HEK293 (cell line): ENCODE measurements at regions not wholly inside any gene's neighbourhood (a gene's known extent, or its start where the extent isn't known, plus 50 kb on each side); places are given as distances from the start of the nearest gene placed in this dataset.
A peak's percentile ranks its signal among the peaks of the same experiment; 100 is the strongest.

Experiments
- FEZF1 ChIP-seq: fragments of 450-650 bp; formaldehyde crosslinking; IDR thresholded peaks from 2 replicates; pipeline ENCODE4 v1.5.1; 2016; ENCODE audit warnings: missing biosample characterization, missing genetic modification characterization
- GFI1B ChIP-seq: fragments of 450-650 bp; formaldehyde crosslinking; IDR thresholded peaks from 2 replicates; pipeline ENCODE4 v1.5.1; 2016; ENCODE audit warnings: missing biosample characterization, missing genetic modification characterization
- HOXC10 ChIP-seq: sonication (generic); formaldehyde crosslinking; IDR thresholded peaks from 2 replicates; pipeline ENCODE4 v1.8.1; 2023; ENCODE audit warnings: mild to moderate bottlenecking, missing genetic modification reagents
- KLF16 ChIP-seq: fragments of 450-650 bp; formaldehyde crosslinking; IDR thresholded peaks from 2 replicates; pipeline ENCODE4 v1.5.1; 2017; ENCODE audit warnings: missing biosample characterization, missing genetic modification characterization
- MZF1 ChIP-seq: fragments of 450-650 bp; formaldehyde crosslinking; IDR thresholded peaks from 2 replicates; pipeline ENCODE4 v1.5.1; 2017; ENCODE audit warnings: missing biosample characterization, missing genetic modification characterization, borderline replicate concordance
- ZBTB17 ChIP-seq: fragments of 450-650 bp; formaldehyde crosslinking; IDR thresholded peaks from 2 replicates; pipeline ENCODE4 v1.5.1; 2016; ENCODE audit warnings: missing biosample characterization, missing genetic modification characterization
- ZBTB8A ChIP-seq: fragments of 450-650 bp; formaldehyde crosslinking; IDR thresholded peaks from 2 replicates; pipeline ENCODE4 v1.5.1; 2016; ENCODE audit warnings: missing biosample characterization, missing genetic modification characterization
- ZNF112 ChIP-seq: fragments of 450-650 bp; formaldehyde crosslinking; IDR thresholded peaks from 2 replicates; pipeline ENCODE4 v1.5.0; 2017; ENCODE audit warnings: missing biosample characterization, missing genetic modification characterization
- ZNF121 ChIP-seq: fragments of 450-650 bp; formaldehyde crosslinking; IDR thresholded peaks from 2 replicates; pipeline ENCODE4 v1.5.1; 2016; ENCODE audit warnings: missing biosample characterization, missing genetic modification characterization
- ZNF138 ChIP-seq: fragments of 450-650 bp; formaldehyde crosslinking; IDR thresholded peaks from 2 replicates; pipeline ENCODE4 v1.5.1; 2016; ENCODE audit warnings: missing biosample characterization, missing genetic modification characterization, borderline replicate concordance
- ZNF169 ChIP-seq: fragments of 450-650 bp; formaldehyde crosslinking; IDR thresholded peaks from 2 replicates; pipeline ENCODE4 v1.5.1; 2016; ENCODE audit warnings: missing biosample characterization, missing genetic modification characterization
- ZNF174 ChIP-seq: fragments of 450-650 bp; formaldehyde crosslinking; IDR thresholded peaks from 2 replicates; pipeline ENCODE4 v1.5.0; 2017; ENCODE audit warnings: missing biosample characterization, mild to moderate bottlenecking, missing genetic modification characterization
- ZNF24 ChIP-seq: fragments of 450-650 bp; formaldehyde crosslinking; IDR thresholded peaks from 2 replicates; pipeline ENCODE4 v1.5.1; 2016; ENCODE audit warnings: missing biosample characterization, missing genetic modification characterization
- ZNF311 ChIP-seq: fragments of 450-650 bp; formaldehyde crosslinking; IDR thresholded peaks from 2 replicates; pipeline ENCODE4 v1.5.1; 2017; ENCODE audit warnings: missing biosample characterization, missing genetic modification characterization, borderline replicate concordance
- ZNF366 ChIP-seq: fragments of 450-650 bp; formaldehyde crosslinking; conservative IDR thresholded peaks from 2 replicates; pipeline ENCODE4 v1.5.1; 2016; ENCODE audit warnings: missing biosample characterization, missing genetic modification characterization
- ZNF391 ChIP-seq: fragments of 450-650 bp; formaldehyde crosslinking; IDR thresholded peaks from 2 replicates; pipeline ENCODE4 v1.5.1; 2016; ENCODE audit warnings: low read depth, missing biosample characterization, missing genetic modification characterization, borderline replicate concordance
- ZNF416 ChIP-seq: fragments of 450-650 bp; formaldehyde crosslinking; IDR thresholded peaks from 2 replicates; pipeline ENCODE4 v1.5.1; 2016; ENCODE audit warnings: missing biosample characterization, missing genetic modification characterization
- ZNF501 ChIP-seq: fragments of 450-650 bp; formaldehyde crosslinking; IDR thresholded peaks from 2 replicates; pipeline ENCODE4 v1.5.1; 2016; ENCODE audit warnings: missing biosample characterization, missing genetic modification characterization
- ZNF514 ChIP-seq: fragments of 450-650 bp; formaldehyde crosslinking; IDR thresholded peaks from 2 replicates; pipeline ENCODE4 v1.5.1; 2016; ENCODE audit warnings: missing biosample characterization, missing genetic modification characterization
- ZNF530 ChIP-seq: fragments of 450-650 bp; formaldehyde crosslinking; IDR thresholded peaks from 2 replicates; pipeline ENCODE4 v1.5.1; 2016; ENCODE audit warnings: low read depth, missing biosample characterization, missing genetic modification characterization
- ZNF548 ChIP-seq: fragments of 450-650 bp; formaldehyde crosslinking; IDR thresholded peaks from 2 replicates; pipeline ENCODE4 v1.5.1; 2016; ENCODE audit warnings: missing biosample characterization, missing genetic modification characterization
- ZNF571 ChIP-seq: fragments of 450-650 bp; formaldehyde crosslinking; IDR thresholded peaks from 2 replicates; pipeline ENCODE4 v1.5.0; 2017; ENCODE audit warnings: missing biosample characterization, missing genetic modification characterization
- ZNF600 ChIP-seq: fragments of 450-650 bp; formaldehyde crosslinking; IDR thresholded peaks from 2 replicates; pipeline ENCODE4 v1.5.1; 2016; ENCODE audit warnings: missing biosample characterization, missing genetic modification characterization
- ZNF670 ChIP-seq: fragments of 450-650 bp; formaldehyde crosslinking; IDR thresholded peaks from 2 replicates; pipeline ENCODE4 v1.5.1; 2016; ENCODE audit warnings: missing biosample characterization, missing genetic modification characterization, low read depth
- ZNF747 ChIP-seq: fragments of 450-650 bp; formaldehyde crosslinking; IDR thresholded peaks from 2 replicates; pipeline ENCODE4 v1.5.1; 2016; ENCODE audit warnings: missing biosample characterization, missing genetic modification characterization
- ZNF768 ChIP-seq: fragments of 450-650 bp; formaldehyde crosslinking; IDR thresholded peaks from 2 replicates; pipeline ENCODE4 v1.5.1; 2018; ENCODE audit warnings: missing biosample characterization, mild to moderate bottlenecking, missing genetic modification characterization
- ZNF776 ChIP-seq: fragments of 450-650 bp; formaldehyde crosslinking; IDR thresholded peaks from 2 replicates; pipeline ENCODE4 v1.5.0; 2017; ENCODE audit warnings: missing biosample characterization, missing genetic modification characterization, borderline replicate concordance
- ZNF785 ChIP-seq: fragments of 450-650 bp; formaldehyde crosslinking; IDR thresholded peaks from 2 replicates; pipeline ENCODE4 v1.5.1; 2016; ENCODE audit warnings: missing biosample characterization, missing genetic modification characterization
- ZNF837 ChIP-seq: fragments of 450-650 bp; formaldehyde crosslinking; IDR thresholded peaks from 2 replicates; pipeline ENCODE4 v1.5.1; 2016; ENCODE audit warnings: missing biosample characterization, missing genetic modification characterization
- ZSCAN23 ChIP-seq: fragments of 450-650 bp; formaldehyde crosslinking; IDR thresholded peaks from 2 replicates; pipeline ENCODE4 v1.5.1; 2016; ENCODE audit warnings: missing biosample characterization, missing genetic modification characterization
- TF ChIP-seq, protein P1 (sequence below): fragments of 450-650 bp; formaldehyde crosslinking; IDR thresholded peaks from 2 replicates; pipeline ENCODE4 v1.5.1; 2016; ENCODE audit warnings: missing biosample characterization, missing genetic modification characterization, low read depth
- TF ChIP-seq, protein P2 (sequence below): fragments of 450-650 bp; formaldehyde crosslinking; IDR thresholded peaks from 2 replicates; pipeline ENCODE4 v1.5.1; 2016; ENCODE audit warnings: missing biosample characterization, missing genetic modification characterization, borderline replicate concordance
- TF ChIP-seq, protein P3 (sequence below): IDR thresholded peaks from 2 replicates; pipeline ENCODE4 v1.6.1; 2011; ENCODE audit warnings: mild to moderate bottlenecking, low read depth, low read length, borderline replicate concordance
- TF ChIP-seq, protein P4 (sequence below): fragments of 450-650 bp; formaldehyde crosslinking; IDR thresholded peaks from 2 replicates; pipeline ENCODE4 v1.5.1; 2017; ENCODE audit warnings: missing biosample characterization, missing genetic modification characterization
- TF ChIP-seq, protein P5 (sequence below): fragments of 450-650 bp; formaldehyde crosslinking; IDR thresholded peaks from 2 replicates; pipeline ENCODE4 v1.5.1; 2016; ENCODE audit warnings: missing biosample characterization, missing genetic modification characterization

DNA sequence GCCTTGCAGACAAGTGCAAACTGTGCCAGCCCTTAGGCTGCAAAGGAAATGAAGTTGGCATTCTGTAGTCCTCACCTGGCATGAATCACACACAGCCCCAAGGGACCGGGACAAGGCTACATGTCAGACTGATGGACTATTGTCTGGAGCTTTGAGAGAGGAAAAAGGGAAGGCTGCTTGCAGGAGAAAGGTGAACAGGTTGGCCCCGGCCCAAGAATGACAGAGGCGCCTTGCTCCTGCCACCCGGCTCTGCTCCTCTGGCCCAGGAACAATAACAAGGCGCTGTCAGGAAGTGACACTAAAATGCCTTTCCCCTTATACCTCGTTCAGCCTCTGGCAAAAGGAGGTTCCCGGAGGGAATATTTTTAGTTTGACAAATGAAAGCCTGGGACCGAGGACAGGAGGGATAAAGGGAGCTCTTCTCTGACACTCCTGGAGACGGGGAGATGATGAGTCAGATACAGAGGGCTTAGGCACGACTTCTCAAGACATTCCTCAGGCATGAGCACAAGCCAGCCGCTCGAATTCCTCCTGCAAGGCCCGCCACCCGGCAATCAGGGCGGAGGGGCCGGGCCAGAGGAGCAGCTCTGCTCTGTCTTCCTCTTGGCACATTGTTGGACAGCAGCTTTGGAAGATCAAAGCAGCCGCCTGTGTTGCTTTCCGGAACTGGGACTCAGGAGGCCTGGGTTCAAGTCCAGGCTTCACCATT lies 105.8 kb downstream of the NOG start (continued):
- no peak for TF ChIP-seq ZNF112 (tag by site-specific recombination)
- no peak for TF ChIP-seq ZNF174 (tag by site-specific recombination)
- no peak for TF ChIP-seq ZNF747 (tag by site-specific recombination)
- no peak for TF ChIP-seq ZNF514
- TF ChIP-seq, protein P1, sequence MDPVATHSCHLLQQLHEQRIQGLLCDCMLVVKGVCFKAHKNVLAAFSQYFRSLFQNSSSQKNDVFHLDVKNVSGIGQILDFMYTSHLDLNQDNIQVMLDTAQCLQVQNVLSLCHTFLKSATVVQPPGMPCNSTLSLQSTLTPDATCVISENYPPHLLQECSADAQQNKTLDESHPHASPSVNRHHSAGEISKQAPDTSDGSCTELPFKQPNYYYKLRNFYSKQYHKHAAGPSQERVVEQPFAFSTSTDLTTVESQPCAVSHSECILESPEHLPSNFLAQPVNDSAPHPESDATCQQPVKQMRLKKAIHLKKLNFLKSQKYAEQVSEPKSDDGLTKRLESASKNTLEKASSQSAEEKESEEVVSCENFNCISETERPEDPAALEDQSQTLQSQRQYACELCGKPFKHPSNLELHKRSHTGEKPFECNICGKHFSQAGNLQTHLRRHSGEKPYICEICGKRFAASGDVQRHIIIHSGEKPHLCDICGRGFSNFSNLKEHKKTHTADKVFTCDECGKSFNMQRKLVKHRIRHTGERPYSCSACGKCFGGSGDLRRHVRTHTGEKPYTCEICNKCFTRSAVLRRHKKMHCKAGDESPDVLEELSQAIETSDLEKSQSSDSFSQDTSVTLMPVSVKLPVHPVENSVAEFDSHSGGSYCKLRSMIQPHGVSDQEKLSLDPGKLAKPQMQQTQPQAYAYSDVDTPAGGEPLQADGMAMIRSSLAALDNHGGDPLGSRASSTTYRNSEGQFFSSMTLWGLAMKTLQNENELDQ: no peak
- no peak for TF ChIP-seq ZNF24 (tag by site-specific recombination)
- no peak for TF ChIP-seq ZNF571 (tag by site-specific recombination)
- TF ChIP-seq ZBTB17 (tag by site-specific recombination): peak; percentile 74
- TF ChIP-seq HOXC10 (CRISPR knock-in tag): no peak
- no peak for TF ChIP-seq ZNF837 (tag by site-specific recombination)
- TF ChIP-seq ZNF600 (tag by site-specific recombination): 0 out of 2 replicates have a peak, but pooled peaks have one; percentile 38
- TF ChIP-seq, protein P2, sequence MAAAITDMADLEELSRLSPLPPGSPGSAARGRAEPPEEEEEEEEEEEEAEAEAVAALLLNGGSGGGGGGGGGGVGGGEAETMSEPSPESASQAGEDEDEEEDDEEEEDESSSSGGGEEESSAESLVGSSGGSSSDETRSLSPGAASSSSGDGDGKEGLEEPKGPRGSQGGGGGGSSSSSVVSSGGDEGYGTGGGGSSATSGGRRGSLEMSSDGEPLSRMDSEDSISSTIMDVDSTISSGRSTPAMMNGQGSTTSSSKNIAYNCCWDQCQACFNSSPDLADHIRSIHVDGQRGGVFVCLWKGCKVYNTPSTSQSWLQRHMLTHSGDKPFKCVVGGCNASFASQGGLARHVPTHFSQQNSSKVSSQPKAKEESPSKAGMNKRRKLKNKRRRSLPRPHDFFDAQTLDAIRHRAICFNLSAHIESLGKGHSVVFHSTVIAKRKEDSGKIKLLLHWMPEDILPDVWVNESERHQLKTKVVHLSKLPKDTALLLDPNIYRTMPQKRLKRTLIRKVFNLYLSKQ (tag by site-specific recombination): no peak
- TF ChIP-seq, protein P3, sequence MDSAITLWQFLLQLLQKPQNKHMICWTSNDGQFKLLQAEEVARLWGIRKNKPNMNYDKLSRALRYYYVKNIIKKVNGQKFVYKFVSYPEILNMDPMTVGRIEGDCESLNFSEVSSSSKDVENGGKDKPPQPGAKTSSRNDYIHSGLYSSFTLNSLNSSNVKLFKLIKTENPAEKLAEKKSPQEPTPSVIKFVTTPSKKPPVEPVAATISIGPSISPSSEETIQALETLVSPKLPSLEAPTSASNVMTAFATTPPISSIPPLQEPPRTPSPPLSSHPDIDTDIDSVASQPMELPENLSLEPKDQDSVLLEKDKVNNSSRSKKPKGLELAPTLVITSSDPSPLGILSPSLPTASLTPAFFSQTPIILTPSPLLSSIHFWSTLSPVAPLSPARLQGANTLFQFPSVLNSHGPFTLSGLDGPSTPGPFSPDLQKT: no peak
- no peak for TF ChIP-seq ZBTB8A
- TF ChIP-seq ZNF121 (tag by site-specific recombination): no peak
- TF ChIP-seq GFI1B (tag by site-specific recombination): no peak
- TF ChIP-seq ZNF138 (tag by site-specific recombination): no peak
- TF ChIP-seq ZNF670 (tag by site-specific recombination): no peak
- no peak for TF ChIP-seq KLF16 (tag by site-specific recombination)
- peak; percentile 69 for TF ChIP-seq ZNF366 (tag by site-specific recombination)
- no peak for TF ChIP-seq ZNF391 (tag by site-specific recombination)
- no peak for TF ChIP-seq FEZF1 (tag by site-specific recombination)
- no peak for TF ChIP-seq ZNF530
- TF ChIP-seq ZNF169 (tag by site-specific recombination): no peak
- TF ChIP-seq ZNF548: no peak
- no peak for TF ChIP-seq ZNF311 (tag by site-specific recombination)
- no peak for TF ChIP-seq ZNF416 (tag by site-specific recombination)
- TF ChIP-seq, protein P4, sequence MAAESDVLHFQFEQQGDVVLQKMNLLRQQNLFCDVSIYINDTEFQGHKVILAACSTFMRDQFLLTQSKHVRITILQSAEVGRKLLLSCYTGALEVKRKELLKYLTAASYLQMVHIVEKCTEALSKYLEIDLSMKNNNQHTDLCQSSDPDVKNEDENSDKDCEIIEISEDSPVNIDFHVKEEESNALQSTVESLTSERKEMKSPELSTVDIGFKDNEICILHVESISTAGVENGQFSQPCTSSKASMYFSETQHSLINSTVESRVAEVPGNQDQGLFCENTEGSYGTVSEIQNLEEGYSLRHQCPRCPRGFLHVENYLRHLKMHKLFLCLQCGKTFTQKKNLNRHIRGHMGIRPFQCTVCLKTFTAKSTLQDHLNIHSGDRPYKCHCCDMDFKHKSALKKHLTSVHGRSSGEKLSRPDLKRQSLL (tag by site-specific recombination): no peak
- TF ChIP-seq MZF1 (tag by site-specific recombination): no peak
- TF ChIP-seq ZNF768: no peak
- no peak for TF ChIP-seq ZNF776 (tag by site-specific recombination)
- no peak for TF ChIP-seq ZNF785
- no peak for TF ChIP-seq ZSCAN23 (tag by site-specific recombination)
- TF ChIP-seq ZNF501 (tag by site-specific recombination): no peak
- TF ChIP-seq, protein P5, sequence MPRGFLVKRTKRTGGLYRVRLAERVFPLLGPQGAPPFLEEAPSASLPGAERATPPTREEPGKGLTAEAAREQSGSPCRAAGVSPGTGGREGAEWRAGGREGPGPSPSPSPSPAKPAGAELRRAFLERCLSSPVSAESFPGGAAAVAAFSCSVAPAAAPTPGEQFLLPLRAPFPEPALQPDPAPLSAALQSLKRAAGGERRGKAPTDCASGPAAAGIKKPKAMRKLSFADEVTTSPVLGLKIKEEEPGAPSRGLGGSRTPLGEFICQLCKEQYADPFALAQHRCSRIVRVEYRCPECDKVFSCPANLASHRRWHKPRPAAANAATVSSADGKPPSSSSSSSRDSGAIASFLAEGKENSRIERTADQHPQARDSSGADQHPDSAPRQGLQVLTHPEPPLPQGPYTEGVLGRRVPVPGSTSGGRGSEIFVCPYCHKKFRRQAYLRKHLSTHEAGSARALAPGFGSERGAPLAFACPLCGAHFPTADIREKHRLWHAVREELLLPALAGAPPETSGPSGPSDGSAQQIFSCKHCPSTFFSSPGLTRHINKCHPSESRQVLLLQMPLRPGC: no peak
